K562 (cell line): ENCODE measurements at regions not wholly inside any gene's neighbourhood (a gene's known extent, or its start where the extent isn't known, plus 50 kb on each side); places are given as distances from the start of the nearest gene placed in this dataset.

Source experiments
- ATAC-seq: fragments of 200-7000 bp; cut with Tn5 transposase; 3 replicates; pipeline ENCODE4 v1.9.1; 2020; ENCODE audit warnings: moderate library complexity
- BruUV-seq: library from RNA; stranded (reverse); fragments of 400-500 nt; replicated peaks from 2 replicates; lab custom pipeline; 2021; lab: Mats Ljungman, UMichigan
- CTCF ChIA-PET: fragments of 300-600 bp; formaldehyde crosslinking; extraction: SDS; loops from one replicate; lab custom pipeline; 2021; ENCODE audit warnings: low intra/inter-chr PET ratio; lab: Yijun Ruan, JAX
- POLR2A ChIA-PET: fragments of 300-600, 350-650 bp; sonication (Branson Sonifier 250); formaldehyde crosslinking; extraction: SDS; loops from one replicate; lab custom pipeline; 2021; ENCODE audit warnings: antibody characterized with exemption, inconsistent platforms; lab: Yijun Ruan, JAX
- DNase-seq, 4 experiments: peaks; one replicate each; pipeline versions ENCODE4 v3.0.0 to v3.0.0-alpha.2; 2011 to 2018; ENCODE audit warnings: low spot score in 3 of 4, mixed read lengths in 3 of 4; ENCODE audit errors: extremely low read depth in 1 of 4
- FAIRE-seq: peaks from 2 replicates; lab custom pipeline; 2011; peaks lifted over from hg19 to GRCh38; lab: Jason Lieb, UNC
- H2AFZ ChIP-seq: 2 replicates; pipeline ENCODE4 v1.6.0; 2011; ENCODE audit warnings: low read depth, low read length, control low read depth, inconsistent platforms
- H3K27ac ChIP-seq: fragments of 200-600 bp; 3 replicates; pipeline ENCODE4 v1.8.0; 2011; ENCODE audit warnings: low read depth, mild to moderate bottlenecking, control low read depth, inconsistent platforms, low read length, moderate library complexity, mixed read lengths; ENCODE audit errors: extremely low read depth
- H3K27me3 ChIP-seq, 2 experiments: fragments of 300-600 bp in 1 of 2; 2 replicates in 1 of 2; 3 replicates in 1 of 2; pipeline versions ENCODE4 v1.6.0 to v1.8.0; 2011; ENCODE audit warnings: inconsistent platforms in 2 of 2, low read length in 2 of 2, mild to moderate bottlenecking in 1 of 2, mixed read lengths in 1 of 2, moderate library complexity in 1 of 2; ENCODE audit not compliant: control insufficient read depth in 2 of 2, insufficient read depth in 2 of 2
- H3K36me3 ChIP-seq: fragments of 300-600 bp; 3 replicates; pipeline ENCODE4 v1.8.0; 2011; ENCODE audit warnings: mild to moderate bottlenecking, low read length, inconsistent platforms; ENCODE audit not compliant: control insufficient read depth, insufficient read depth
- H3K4me1 ChIP-seq, 2 experiments: fragments of 200-600 bp in 1 of 2; replicated peaks in 1 of 2; 2 replicates in 1 of 2; 3 replicates in 1 of 2; pipeline versions ENCODE4 v1.5.1 to v1.8.0; 2011; ENCODE audit warnings: inconsistent platforms in 2 of 2, low read length in 2 of 2, mild to moderate bottlenecking in 1 of 2, mixed read lengths in 1 of 2, moderate library complexity in 1 of 2; ENCODE audit not compliant: control insufficient read depth in 2 of 2, insufficient read depth in 2 of 2
- H3K4me2 ChIP-seq: 2 replicates; pipeline ENCODE4 v1.6.1; 2011; ENCODE audit warnings: low read length, control low read depth, inconsistent platforms, mixed read lengths; ENCODE audit not compliant: insufficient read depth
- H3K4me3 ChIP-seq: fragments of 200-600 bp; sonication (generic), shearing (Covaris generic); 2 replicates; pipeline ENCODE4 v1.5.1; 2016; ENCODE audit warnings: control low read depth, inconsistent platforms
- H3K79me2 ChIP-seq: fragments of 200-600 bp; 3 replicates; pipeline ENCODE4 v1.8.0; 2011; ENCODE audit warnings: low read length, inconsistent platforms; ENCODE audit not compliant: control insufficient read depth, insufficient read depth
- H3K9ac ChIP-seq, 2 experiments: 2 replicates each; pipeline versions ENCODE4 v1.6.0 to v1.6.1; 2011; ENCODE audit warnings: low read depth in 2 of 2, low read length in 2 of 2, control low read depth in 1 of 2, inconsistent platforms in 1 of 2, mild to moderate bottlenecking in 1 of 2, mixed read lengths in 1 of 2; ENCODE audit not compliant: insufficient read depth in 1 of 2
- H3K9me1 ChIP-seq: one replicate; pipeline ENCODE4 v1.6.0; 2011; ENCODE audit warnings: inconsistent platforms, mild to moderate bottlenecking, low read length, moderate library complexity; ENCODE audit not compliant: control insufficient read depth, insufficient read depth
- H3K9me3 ChIP-seq: replicated peaks from 2 replicates; pipeline ENCODE4 v1.5.1; 2011; ENCODE audit warnings: low read depth, low read length, inconsistent platforms; ENCODE audit not compliant: control insufficient read depth, insufficient read depth
- H4K20me1 ChIP-seq: replicated peaks from 2 replicates; pipeline ENCODE4 v1.6.1; 2011; ENCODE audit warnings: low read length, inconsistent platforms, mixed read lengths; ENCODE audit not compliant: control insufficient read depth, insufficient read depth
- BRF2 ChIP-seq: IDR thresholded peaks from 3 replicates; pipeline ENCODE4 v1.6.1; 2011; ENCODE audit warnings: borderline replicate concordance, mild to moderate bottlenecking; ENCODE audit not compliant: insufficient read length, insufficient read depth
- HDAC2 ChIP-seq: fragments of 450-650 bp; IDR thresholded peaks from 2 replicates; pipeline ENCODE4 v1.6.1; 2016; ENCODE audit warnings: mild to moderate bottlenecking
- HINFP ChIP-seq: fragments of 450-650 bp; conservative IDR thresholded peaks from 2 replicates; pipeline ENCODE4 v1.6.1; 2016; ENCODE audit warnings: missing genetic modification characterization, low read depth, mild to moderate bottlenecking, control low read depth, missing compliant biosample characterization
- KAT8 ChIP-seq: fragments of 450-650 bp; IDR thresholded peaks from 2 replicates; pipeline ENCODE4 v1.6.1; 2016; ENCODE audit warnings: low read depth, mild to moderate bottlenecking
- KLF10 ChIP-seq: fragments of 250-450 bp; sonication (Bioruptor Pico); IDR thresholded peaks from 2 replicates; pipeline ENCODE4 v1.6.1; 2021; ENCODE audit warnings: matching md5 sums
- NR3C1 ChIP-seq: sonication (generic); formaldehyde crosslinking; IDR thresholded peaks from 2 replicates; pipeline ENCODE4 v1.8.1; 2022; ENCODE audit warnings: missing genetic modification reagents
- PBX2 ChIP-seq, 2 experiments: IDR thresholded peaks in 1 of 2; conservative IDR thresholded peaks in 1 of 2; 2 replicates each; pipeline ENCODE4 v1.6.1; 2016; ENCODE audit warnings: low read depth in 2 of 2, mild to moderate bottlenecking in 1 of 2, missing compliant biosample characterization in 1 of 2, missing genetic modification characterization in 1 of 2, moderate library complexity in 1 of 2
- PCBP1 ChIP-seq: fragments of 200-400 bp; formaldehyde crosslinking; IDR thresholded peaks from 2 replicates; pipeline ENCODE4 v1.6.1; 2018; ENCODE audit warnings: mild to moderate bottlenecking, low read depth, low read length; ENCODE audit not compliant: poor library complexity, severe bottlenecking
- POLR2H ChIP-seq: IDR thresholded peaks from 2 replicates; pipeline ENCODE4 v1.6.1; 2016; ENCODE audit warnings: missing genetic modification characterization, low read depth, mild to moderate bottlenecking, control low read depth, missing compliant biosample characterization, moderate library complexity
- RBM39 ChIP-seq: fragments of 200-400 bp; formaldehyde crosslinking; optimal IDR thresholded peaks from 2 replicates; pipeline ENCODE3; 2018; ENCODE audit warnings: low read depth, low read length
- SIX5 ChIP-seq, 2 experiments: IDR thresholded peaks; 2 replicates each; pipeline ENCODE4 v1.6.1; 2011; ENCODE audit warnings: low read length in 2 of 2, borderline replicate concordance in 1 of 2, low read depth in 1 of 2, mild to moderate bottlenecking in 1 of 2, moderate library complexity in 1 of 2; ENCODE audit not compliant: insufficient read depth in 1 of 2
- SP2 ChIP-seq: IDR thresholded peaks from 2 replicates; pipeline ENCODE4 v1.6.1; 2011; ENCODE audit warnings: mild to moderate bottlenecking, low read depth, low read length, moderate library complexity; ENCODE audit not compliant: poor library complexity, severe bottlenecking; ENCODE audit errors: extremely low read depth
- TAF15 ChIP-seq: fragments of 200-400 bp; formaldehyde crosslinking; IDR thresholded peaks from 2 replicates; pipeline ENCODE4 v1.6.1; 2017; ENCODE audit warnings: mild to moderate bottlenecking, low read depth, low read length, moderate library complexity
- ZFP1 ChIP-seq: fragments of 450-650 bp; formaldehyde crosslinking; IDR thresholded peaks from 2 replicates; pipeline ENCODE4 v1.4.0; 2020; ENCODE audit warnings: mild to moderate bottlenecking, mixed read lengths
- ZFP30 ChIP-seq: fragments of 250-450 bp; sonication (Bioruptor Pico); IDR thresholded peaks from 2 replicates; pipeline ENCODE4 v1.8.0; 2022; ENCODE audit warnings: moderate library complexity, mild to moderate bottlenecking, inconsistent platforms, borderline replicate concordance
- ZNF146 ChIP-seq: IDR thresholded peaks from one replicate; pipeline ENCODE4 v1.6.1; 2018; ENCODE audit warnings: missing compliant biosample characterization; ENCODE audit not compliant: unreplicated experiment
- ZNF217 ChIP-seq: sonication (generic); formaldehyde crosslinking; IDR thresholded peaks from 2 replicates; pipeline ENCODE4 v1.8.0; 2022; ENCODE audit warnings: mild to moderate bottlenecking, missing genetic modification reagents
- ZNF316 ChIP-seq: fragments of 450-650 bp; IDR thresholded peaks from 2 replicates; pipeline ENCODE4 v1.6.1; 2016
- WGBS: fragments of 100-300 bp; shearing (Covaris generic); methylation state at CpG from one replicate; pipeline ENCODE4 v1.1.6; 2016; ENCODE audit warnings: low coverage, mixed read lengths; ENCODE audit not compliant: insufficient coverage; ENCODE audit errors: missing lambda C conversion rate; 5-methylcytosine and 5-hydroxymethylcytosine counted together
- in situ Hi-C: fragments of 300-500 bp; cut with MboI; formaldehyde crosslinking; loops from 4 replicates; pipeline ENCODE4 v1.15.0; 2018; ENCODE audit warnings: inconsistent platforms, mixed read lengths
- intact Hi-C: fragments of 100-400 bp; cut with micrococcal nuclease; formaldehyde crosslinking; loops from 2 replicates; pipeline ENCODE4 v1.14.2; 2022

- in situ Hi-C loops, result no loop called here
- H3K4me2 ChIP-seq, result no peak overlapping the region
- H3K4me3 ChIP-seq, result no peak overlapping the region
- no peak for FAIRE-seq
- TF ChIP-seq PCBP1 (no peak), ZNF217 (CRISPR knock-in tag) (no peak), KAT8 (no peak), NR3C1 (CRISPR knock-in tag) (no peak), HDAC2 (no peak), ZNF146 (CRISPR knock-in tag) (no peak), HINFP (tag) (no peak), ZFP1 (CRISPR knock-in tag) (no peak), BRF2 (no peak), ZFP30 (CRISPR knock-in tag) (no peak), ZNF316 (no peak), RBM39 (no peak), TAF15 (no peak), POLR2H (tag) (no peak), KLF10 (CRISPR knock-in tag) (no peak), SP2 (no peak), PBX2 (CRISPR knock-in tag; IDR thresholded peaks at IDR 0.05; ENCODE audit: low read depth) (no peak), PBX2 (tag; conservative IDR thresholded peaks at IDR 0.05; ENCODE audit: low read depth) (no peak), SIX5 (IDR thresholded peaks at IDR 0.05; ENCODE audit: borderline replicate concordance in 1 of 2, insufficient read depth in 1 of 2, low read depth in 1 of 2, low read length in 2 of 2) (no peak)
- TF ChIP-seq, all 486 proteins: peak for 0
- WGBS, result 2% methylated on average over 5 of the region's 5 CpGs
- Histone ChIP-seq H3K9ac (no peak overlapping the region), H3K36me3 (no peaks in the 10 kb centered on the region), H3K9me1 (no peaks in the 10 kb centered on the region), H3K27me3 (no peaks in the 10 kb centered on the region), H4K20me1 (no peaks in the 10 kb centered on the region), H3K27ac (no peak overlapping the region), H3K79me2 (no peaks in the 10 kb centered on the region), H2AFZ (no peak overlapping the region), H3K9me3 (no peaks in the 10 kb centered on the region), H3K4me1 (no peaks in the 10 kb centered on the region)
- CTCF ChIA-PET, result no interaction called here
- ATAC-seq, result no peak
- no TSS peak for BruUV-seq
- POLR2A ChIA-PET, result no interaction called here
- intact Hi-C loops, result no loop called here
- no peak for DNase-seq
Measured at GRCh38 chr18:68121308-68121707, 593.6 kb downstream of the TMX3 start.
